Midbrain (tissue), 1 donor: ENCODE measurements at regions not wholly inside any gene's neighbourhood (a gene's known extent, or its start where the extent isn't known, plus 50 kb on each side); places are given as distances from the start of the nearest gene placed in this dataset.

Experiments
- DNase-seq: peaks from one replicate; lab custom pipeline; 2025; lab: John Stamatoyannopoulos, UW

GRCh38 chr15:93722165-93722564 is 509.2 kb upstream of the MCTP2 start:
- no peak for DNase-seq

GRCh38 chr15:93720607-93721006 is 510.8 kb upstream of the MCTP2 start:
- DNase-seq, result no peak

GRCh38 chr15:93719921-93720351 is 511.4 kb upstream of the MCTP2 start:
- DNase-seq, result no peak

- no peak for DNase-seq
Observed at GRCh38 chr15:93716615-93717231, 514.6 kb upstream of the MCTP2 start.

- DNase-seq, result no peak
Observed at GRCh38 chr15:93709708-93710107, 521.7 kb upstream of the MCTP2 start.

GRCh38 chr15:93708724-93709445 is 522.5 kb upstream of the MCTP2 start:
- DNase-seq, result no peak

- no peak for DNase-seq
Observed at GRCh38 chr15:93707751-93708150, 523.6 kb upstream of the MCTP2 start.

GRCh38 chr15:93706495-93707292 is 524.7 kb upstream of the MCTP2 start:
- no peak for DNase-seq

GRCh38 chr15:93705753-93706455 is 525.5 kb upstream of the MCTP2 start:
- no peak for DNase-seq

- DNase-seq, result no peak
Observed at GRCh38 chr15:93703092-93703739, 528.1 kb upstream of the MCTP2 start.

- DNase-seq, result no peak
Observed at GRCh38 chr15:93700051-93700450, 531.3 kb upstream of the MCTP2 start.

- DNase-seq, result no peak
Observed at GRCh38 chr15:93694033-93694432, 537.3 kb upstream of the MCTP2 start.

- no peak for DNase-seq
Observed at GRCh38 chr15:93683651-93684050, 547.7 kb upstream of the MCTP2 start.

- DNase-seq, result no peak
Observed at GRCh38 chr15:93671387-93671943, 559.9 kb upstream of the MCTP2 start.

- no peak for DNase-seq
Observed at GRCh38 chr15:93670931-93671330, 560.4 kb upstream of the MCTP2 start.

- DNase-seq, result no peak
Observed at GRCh38 chr15:93664213-93664956, 567.0 kb upstream of the MCTP2 start.

- DNase-seq, result no peak
Observed at GRCh38 chr15:93662162-93662885, 569.0 kb upstream of the MCTP2 start.

- DNase-seq, result no peak
Observed at GRCh38 chr15:93658026-93658816, 569.2 kb upstream of the RGMA start.

- DNase-seq, result no peak
Observed at GRCh38 chr15:93656041-93656440, 567.0 kb upstream of the RGMA start.
